ENCODE measurements at regions not wholly inside any gene's neighbourhood (a gene's known extent, or its start where the extent isn't known, plus 50 kb on each side); places are given as distances from the start of the nearest gene placed in this dataset.

DNA sequence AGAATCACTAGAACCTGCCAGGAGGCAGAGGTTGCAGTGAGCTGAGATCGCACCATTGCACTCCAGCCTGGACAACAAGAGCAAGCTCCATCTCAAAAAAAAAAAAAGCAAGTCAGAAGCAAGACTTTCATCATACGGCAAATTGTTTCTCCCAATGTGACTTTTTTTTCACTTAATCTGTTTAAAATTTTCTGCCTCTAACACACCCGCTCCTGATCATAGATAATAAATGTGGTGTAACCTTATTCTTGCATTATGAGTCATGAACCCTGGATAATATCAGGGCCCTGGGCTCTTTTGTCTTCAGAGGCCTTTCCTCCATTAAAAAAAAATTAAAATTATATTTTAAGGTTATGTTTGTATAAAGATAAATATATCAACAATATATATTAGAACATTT is 111.4 kb upstream of the JCAD start:
- TF ChIP-seq, protein P1, sequence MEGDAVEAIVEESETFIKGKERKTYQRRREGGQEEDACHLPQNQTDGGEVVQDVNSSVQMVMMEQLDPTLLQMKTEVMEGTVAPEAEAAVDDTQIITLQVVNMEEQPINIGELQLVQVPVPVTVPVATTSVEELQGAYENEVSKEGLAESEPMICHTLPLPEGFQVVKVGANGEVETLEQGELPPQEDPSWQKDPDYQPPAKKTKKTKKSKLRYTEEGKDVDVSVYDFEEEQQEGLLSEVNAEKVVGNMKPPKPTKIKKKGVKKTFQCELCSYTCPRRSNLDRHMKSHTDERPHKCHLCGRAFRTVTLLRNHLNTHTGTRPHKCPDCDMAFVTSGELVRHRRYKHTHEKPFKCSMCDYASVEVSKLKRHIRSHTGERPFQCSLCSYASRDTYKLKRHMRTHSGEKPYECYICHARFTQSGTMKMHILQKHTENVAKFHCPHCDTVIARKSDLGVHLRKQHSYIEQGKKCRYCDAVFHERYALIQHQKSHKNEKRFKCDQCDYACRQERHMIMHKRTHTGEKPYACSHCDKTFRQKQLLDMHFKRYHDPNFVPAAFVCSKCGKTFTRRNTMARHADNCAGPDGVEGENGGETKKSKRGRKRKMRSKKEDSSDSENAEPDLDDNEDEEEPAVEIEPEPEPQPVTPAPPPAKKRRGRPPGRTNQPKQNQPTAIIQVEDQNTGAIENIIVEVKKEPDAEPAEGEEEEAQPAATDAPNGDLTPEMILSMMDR (IDR thresholded peaks at IDR 0.05): no peak
- no peak for TF ChIP-seq EP300 (IDR thresholded peaks at IDR 0.05)
